ENCODE measurements at regions not wholly inside any gene's neighbourhood (a gene's known extent, or its start where the extent isn't known, plus 50 kb on each side); places are given as distances from the start of the nearest gene placed in this dataset.

GRCh38 chr10:62638062-62638477 is 166.4 kb upstream of the ADO start:
- TF ChIP-seq, protein P1, sequence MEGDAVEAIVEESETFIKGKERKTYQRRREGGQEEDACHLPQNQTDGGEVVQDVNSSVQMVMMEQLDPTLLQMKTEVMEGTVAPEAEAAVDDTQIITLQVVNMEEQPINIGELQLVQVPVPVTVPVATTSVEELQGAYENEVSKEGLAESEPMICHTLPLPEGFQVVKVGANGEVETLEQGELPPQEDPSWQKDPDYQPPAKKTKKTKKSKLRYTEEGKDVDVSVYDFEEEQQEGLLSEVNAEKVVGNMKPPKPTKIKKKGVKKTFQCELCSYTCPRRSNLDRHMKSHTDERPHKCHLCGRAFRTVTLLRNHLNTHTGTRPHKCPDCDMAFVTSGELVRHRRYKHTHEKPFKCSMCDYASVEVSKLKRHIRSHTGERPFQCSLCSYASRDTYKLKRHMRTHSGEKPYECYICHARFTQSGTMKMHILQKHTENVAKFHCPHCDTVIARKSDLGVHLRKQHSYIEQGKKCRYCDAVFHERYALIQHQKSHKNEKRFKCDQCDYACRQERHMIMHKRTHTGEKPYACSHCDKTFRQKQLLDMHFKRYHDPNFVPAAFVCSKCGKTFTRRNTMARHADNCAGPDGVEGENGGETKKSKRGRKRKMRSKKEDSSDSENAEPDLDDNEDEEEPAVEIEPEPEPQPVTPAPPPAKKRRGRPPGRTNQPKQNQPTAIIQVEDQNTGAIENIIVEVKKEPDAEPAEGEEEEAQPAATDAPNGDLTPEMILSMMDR (IDR thresholded peaks at IDR 0.05; ENCODE audit: low read length, missing control alignments), result no peak
- H3K4me3 ChIP-seq (replicated peaks; ENCODE audit: low read depth, low read length), result no peak overlapping the region
- peak; percentile 75 for DNase-seq (ENCODE audit: low read depth)

GRCh38 chr10:62639144-62639543 is 165.4 kb upstream of the ADO start:
- TF ChIP-seq, protein P1 (IDR thresholded peaks at IDR 0.05; ENCODE audit: low read length, missing control alignments), result no peak
- H3K4me3 ChIP-seq (replicated peaks; ENCODE audit: low read depth, low read length), result no peak overlapping the region
- DNase-seq (ENCODE audit: low read depth), result no peak

DNA sequence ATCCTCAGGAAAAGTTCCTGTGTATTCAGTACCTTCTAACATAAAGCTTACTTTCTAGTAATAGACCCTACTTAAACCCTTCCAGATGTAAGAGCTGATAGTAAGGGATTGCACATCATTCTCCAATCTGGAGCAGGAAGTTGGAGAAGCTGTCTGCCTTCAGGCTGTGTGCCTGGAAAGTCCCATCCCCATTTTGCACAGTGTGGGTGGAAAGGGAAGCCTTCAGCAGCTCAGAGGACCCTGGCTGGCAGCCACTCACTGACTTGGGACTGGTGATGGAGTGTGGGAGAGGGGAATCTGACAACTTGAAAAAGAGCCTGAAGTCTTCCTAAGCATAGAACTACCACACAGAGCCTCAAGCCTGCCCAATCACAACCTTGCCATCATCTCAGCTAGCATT is 164.1 kb upstream of the ADO start:
- peak; percentile 35 for DNase-seq (ENCODE audit: low read depth)
- TF ChIP-seq, protein P1 (IDR thresholded peaks at IDR 0.05; ENCODE audit: low read length, missing control alignments), result no peak
- H3K4me3 ChIP-seq (replicated peaks; ENCODE audit: low read depth, low read length), result no peak overlapping the region

- TF ChIP-seq, protein P1 (IDR thresholded peaks at IDR 0.05; ENCODE audit: low read length, missing control alignments), result no peak
- DNase-seq (ENCODE audit: low read depth), result no peak
- no peak overlapping the region for H3K4me3 ChIP-seq (replicated peaks; ENCODE audit: low read depth, low read length)
These were observed 160.6 kb upstream of the ADO start for GRCh38 chr10:62643606-62644587.

DNA sequence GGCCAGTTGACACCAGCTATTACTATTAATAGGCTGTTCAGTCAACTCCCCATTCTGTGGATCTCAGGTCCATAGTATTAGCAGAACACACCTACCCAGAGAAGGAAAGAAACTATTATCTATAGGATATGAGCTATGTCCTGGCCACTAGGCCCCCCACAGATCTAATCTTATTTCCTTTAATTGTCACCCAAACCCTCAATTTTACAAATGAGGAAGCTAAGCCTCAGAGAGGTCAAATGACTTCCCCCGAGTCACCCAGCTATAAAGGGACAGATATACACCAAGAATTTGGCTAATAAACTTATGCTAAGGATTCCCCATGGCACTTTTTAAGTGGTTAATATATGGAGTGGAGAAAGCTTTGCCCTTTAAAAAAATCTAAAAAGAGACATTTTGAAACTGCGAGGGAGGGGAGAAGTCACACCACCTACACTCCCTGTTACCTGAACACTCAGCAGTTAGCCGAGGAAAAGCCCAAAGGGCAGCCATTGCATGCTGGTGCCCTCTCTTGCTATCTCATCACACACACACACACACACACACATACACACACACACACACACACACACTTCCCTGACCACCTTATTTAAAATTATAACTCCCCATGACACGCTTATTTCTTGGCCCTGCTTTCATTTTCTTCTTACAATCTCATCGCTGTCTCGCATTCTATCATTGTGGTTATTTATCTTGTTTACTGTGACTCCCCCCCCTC is 157.0 kb upstream of the ADO start:
- no peak for DNase-seq (ENCODE audit: low read depth)
- TF ChIP-seq, protein P1 (IDR thresholded peaks at IDR 0.05; ENCODE audit: low read length, missing control alignments), result no peak
- H3K4me3 ChIP-seq (replicated peaks; ENCODE audit: low read depth, low read length), result no peak overlapping the region

DNA sequence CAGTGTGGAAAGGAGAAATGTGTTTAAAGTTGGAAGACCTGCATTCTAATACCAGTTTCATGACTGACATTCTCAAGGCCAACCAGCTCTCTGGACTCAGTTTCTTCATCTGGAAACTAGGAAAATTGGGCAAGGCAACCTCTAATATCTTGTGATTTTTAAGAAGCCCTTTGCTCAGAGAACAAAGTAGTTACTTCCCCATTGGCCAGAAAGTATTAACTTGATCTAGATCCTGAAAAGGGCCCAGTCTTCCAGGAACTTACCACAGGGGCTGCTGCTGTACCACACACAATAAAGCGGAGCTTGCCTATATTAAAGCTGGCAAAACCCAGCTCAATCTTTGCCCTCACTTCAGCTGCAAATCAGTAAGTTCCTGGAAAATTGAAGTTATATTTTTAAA is 155.6 kb upstream of the ADO start:
- DNase-seq (ENCODE audit: low read depth), result no peak
- no peak overlapping the region for H3K4me3 ChIP-seq (replicated peaks; ENCODE audit: low read depth, low read length)
- TF ChIP-seq, protein P1 (IDR thresholded peaks at IDR 0.05; ENCODE audit: low read length, missing control alignments), result no peak
